ENCODE measurements at regions not wholly inside any gene's neighbourhood (a gene's known extent, or its start where the extent isn't known, plus 50 kb on each side); places are given as distances from the start of the nearest gene placed in this dataset.
"Not testable (repeated sequence)": the region's sequence is repeated elsewhere in the genome, so short reads cannot be mapped to it uniquely, and the experiment has no call there.

DNA sequence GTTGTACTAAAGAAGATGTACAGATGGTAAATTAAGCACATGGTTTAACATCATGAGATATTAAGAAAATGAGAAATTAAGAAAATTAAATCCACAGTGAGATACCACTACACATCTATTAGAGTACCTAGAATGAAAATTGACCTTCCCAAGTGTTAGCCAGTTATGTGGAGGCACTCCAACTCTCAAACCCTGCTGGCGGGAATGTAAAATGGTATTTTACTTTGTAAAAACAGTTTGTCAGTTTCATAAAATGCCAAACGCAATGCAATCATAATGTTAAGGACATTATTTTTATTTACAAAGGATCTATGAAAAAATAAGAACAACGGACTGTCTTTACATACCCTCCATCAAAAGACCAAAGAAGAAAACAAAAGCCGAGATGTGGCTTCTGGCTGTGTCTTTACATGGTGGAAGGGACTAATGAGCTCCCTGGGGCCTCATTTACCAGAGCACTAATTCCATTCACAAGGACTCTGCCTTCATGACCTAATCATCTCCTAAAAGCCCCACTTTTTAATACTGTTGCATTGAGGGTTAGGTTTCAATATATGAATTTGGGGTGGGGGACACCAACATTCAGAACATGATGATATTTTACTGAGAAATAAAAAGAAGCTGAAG is 1178.7 kb downstream of the AACS start:
- peaks cover 14% of the 10 kb centered on the region for H3K4me1 ChIP-seq (ENCODE audit: insufficient read depth, low read length)
- H3K36me3 ChIP-seq (ENCODE audit: insufficient read depth, low read length): no peaks in the 10 kb centered on the region
- H3K9ac ChIP-seq (ENCODE audit: low read depth, low read length): no peak overlapping the region
- no peaks in the 10 kb centered on the region for H3K9me3 ChIP-seq (ENCODE audit: control insufficient read depth, insufficient read depth, low read length)

DNA sequence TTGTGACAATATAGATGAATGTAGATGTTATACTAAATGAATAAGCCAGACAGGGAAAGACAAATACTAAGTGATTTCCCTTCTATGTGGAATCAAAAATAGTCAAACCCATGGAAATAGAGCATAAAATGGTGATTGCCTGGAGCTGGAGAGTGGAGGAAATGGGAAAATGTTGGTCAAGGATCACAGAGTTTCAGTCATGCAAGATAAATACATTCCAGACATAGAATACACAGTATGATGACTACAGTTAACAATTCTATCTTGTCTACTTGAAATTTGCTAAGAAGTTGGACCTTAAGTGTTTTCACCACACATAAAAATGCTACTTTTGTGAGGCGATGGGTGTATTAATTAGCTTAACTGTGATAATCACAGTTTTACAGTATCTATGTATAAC is 1182.7 kb downstream of the AACS start:
- Histone ChIP-seq H3K4me1 (ENCODE audit: insufficient read depth, low read length) (peaks cover 8% of the 10 kb centered on the region; the same call in 1 of the 2 replicates), H3K9me3 (ENCODE audit: control insufficient read depth, insufficient read depth, low read length) (no peaks in the 10 kb centered on the region), H3K36me3 (ENCODE audit: insufficient read depth, low read length) (no peaks in the 10 kb centered on the region), H3K9ac (ENCODE audit: low read depth, low read length) (no peak overlapping the region)

DNA sequence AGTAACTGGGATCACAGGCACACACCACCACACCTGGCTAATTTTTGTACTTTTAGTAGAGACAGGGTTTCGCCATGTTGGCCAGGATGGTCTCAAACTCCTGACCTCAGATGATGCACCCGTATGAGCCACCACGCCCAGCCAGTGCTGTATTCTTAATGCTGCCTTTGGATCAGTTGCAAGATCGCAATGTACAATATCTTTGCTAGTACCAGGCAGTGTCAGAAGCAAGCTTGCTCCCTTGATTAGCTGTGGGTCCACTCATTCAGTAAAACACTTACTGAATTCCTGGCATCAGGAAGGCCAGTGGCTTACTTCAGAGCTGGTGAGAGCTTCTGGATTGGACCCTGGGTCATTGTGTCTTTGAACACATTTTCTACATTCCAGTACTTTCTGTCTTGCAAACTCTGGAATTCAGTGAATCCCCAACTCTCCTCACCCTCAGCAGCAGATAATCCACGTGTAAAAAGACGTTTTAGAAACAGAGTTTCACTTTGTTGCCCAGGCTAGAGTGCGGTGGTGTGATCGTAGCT is 1183.7 kb downstream of the AACS start:
- Histone ChIP-seq H3K9me3 (ENCODE audit: control insufficient read depth, insufficient read depth, low read length) (no peaks in the 10 kb centered on the region), H3K9ac (ENCODE audit: low read depth, low read length) (no peak overlapping the region), H3K4me1 (ENCODE audit: insufficient read depth, low read length) (peaks cover 3% of the 10 kb centered on the region; the same call in 1 of the 2 replicates), H3K36me3 (ENCODE audit: insufficient read depth, low read length) (no peaks in the 10 kb centered on the region)

DNA sequence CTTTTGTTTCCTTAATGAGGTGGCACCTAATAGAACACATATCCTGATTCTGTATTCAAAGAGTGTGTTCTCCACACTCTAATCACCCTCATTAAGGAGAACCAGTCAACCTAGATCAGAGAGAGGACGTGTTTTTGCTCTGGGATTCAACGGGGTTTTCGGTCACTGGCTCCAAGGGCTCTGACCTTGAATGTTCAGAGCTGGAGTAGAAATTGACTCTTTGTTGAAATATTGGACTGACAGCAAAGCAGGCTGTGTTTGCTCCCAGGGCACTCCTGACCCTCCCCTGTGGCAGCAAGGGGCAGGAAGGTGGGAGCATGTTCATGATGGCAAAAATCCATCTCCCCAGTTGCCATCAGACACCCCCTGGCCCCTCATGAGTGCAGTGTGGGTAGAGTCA is 1193.0 kb downstream of the AACS start:
- H3K9ac ChIP-seq (ENCODE audit: low read depth, low read length): no peak overlapping the region
- no peaks in the 10 kb centered on the region for H3K36me3 ChIP-seq (ENCODE audit: insufficient read depth, low read length)

DNA sequence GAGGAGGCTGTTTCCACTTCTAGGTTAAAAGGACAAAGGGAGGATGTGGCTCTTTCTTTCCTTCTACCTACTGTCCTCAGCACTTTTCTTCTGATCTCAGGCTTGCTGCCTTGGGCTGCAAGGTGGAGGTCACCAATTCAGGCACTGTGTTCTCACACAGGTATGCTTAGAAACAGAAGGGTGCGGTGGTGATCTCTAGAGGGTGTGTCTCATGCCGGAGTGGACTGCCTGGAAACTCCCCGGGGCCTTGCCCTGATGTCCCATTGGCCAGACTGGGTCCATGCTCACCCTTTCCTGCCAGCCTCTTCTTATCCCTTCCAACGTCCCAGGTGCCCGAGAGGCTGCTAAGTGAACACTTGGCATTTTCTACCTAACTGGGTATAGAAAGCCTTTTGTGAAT is 1197.6 kb downstream of the AACS start:
- H3K36me3 ChIP-seq (ENCODE audit: insufficient read depth, low read length): no peaks in the 10 kb centered on the region
- no peaks in the 10 kb centered on the region for H3K9me3 ChIP-seq (ENCODE audit: control insufficient read depth, insufficient read depth, low read length)
- H3K4me1 ChIP-seq (ENCODE audit: insufficient read depth, low read length): no peaks in the 10 kb centered on the region
- no peak overlapping the region for H3K9ac ChIP-seq (ENCODE audit: low read depth, low read length)

More for the DNA sequence above, 1193.0 kb downstream of the AACS start:
- H3K4me1 ChIP-seq (ENCODE audit: insufficient read depth, low read length): no peaks in the 10 kb centered on the region
- no peaks in the 10 kb centered on the region for H3K9me3 ChIP-seq (ENCODE audit: control insufficient read depth, insufficient read depth, low read length)

DNA sequence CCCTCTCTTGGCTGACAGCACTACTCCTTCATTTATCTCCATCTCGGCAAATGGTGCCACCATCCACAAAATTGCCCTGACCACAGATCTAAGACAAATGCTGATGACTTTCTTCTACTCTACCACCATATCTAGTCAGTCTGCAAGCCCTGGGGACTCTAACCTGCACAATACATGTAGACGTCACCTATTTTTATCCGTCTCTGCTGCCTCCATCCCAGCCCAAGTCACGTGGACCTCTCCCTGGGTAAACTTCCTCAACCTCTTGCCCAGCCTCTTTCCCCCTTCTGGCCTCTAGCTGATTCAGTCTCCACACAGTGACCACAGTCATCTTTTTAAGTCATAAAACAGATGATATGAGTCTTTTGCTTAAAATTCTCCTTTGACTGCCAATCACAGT is 1203.0 kb downstream of the AACS start:
- Histone ChIP-seq H3K36me3 (ENCODE audit: insufficient read depth, low read length) (no peaks in the 10 kb centered on the region), H3K9ac (ENCODE audit: low read depth, low read length) (no peak overlapping the region), H3K4me1 (ENCODE audit: insufficient read depth, low read length) (no peaks in the 10 kb centered on the region), H3K9me3 (ENCODE audit: control insufficient read depth, insufficient read depth, low read length) (no peaks in the 10 kb centered on the region)

DNA sequence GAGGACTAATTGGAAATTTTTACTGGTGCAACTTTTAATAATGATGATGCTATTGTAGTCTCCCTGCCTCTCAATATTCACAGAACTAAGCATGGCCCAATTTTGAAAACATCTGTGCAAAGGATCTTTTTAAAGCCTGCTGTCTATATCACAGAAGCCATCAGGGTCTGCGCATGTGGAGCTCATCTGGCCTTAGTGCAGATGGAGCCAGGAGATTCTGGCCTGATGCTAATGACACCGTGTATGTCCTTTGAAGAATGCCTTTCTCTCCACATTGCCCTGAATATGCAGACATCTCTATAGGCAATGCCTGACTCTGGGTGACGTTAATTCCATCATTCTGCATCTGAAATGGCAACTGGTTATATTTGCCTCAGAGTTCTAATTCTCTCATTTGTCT is 1205.9 kb downstream of the AACS start:
- no peaks in the 10 kb centered on the region for H3K4me1 ChIP-seq (ENCODE audit: insufficient read depth, low read length)
- no peaks in the 10 kb centered on the region for H3K36me3 ChIP-seq (ENCODE audit: insufficient read depth, low read length)
- no peaks in the 10 kb centered on the region; the same call in 1 of the 2 replicates for H3K9me3 ChIP-seq (ENCODE audit: control insufficient read depth, insufficient read depth, low read length)
- H3K9ac ChIP-seq (ENCODE audit: low read depth, low read length): no peak overlapping the region

DNA sequence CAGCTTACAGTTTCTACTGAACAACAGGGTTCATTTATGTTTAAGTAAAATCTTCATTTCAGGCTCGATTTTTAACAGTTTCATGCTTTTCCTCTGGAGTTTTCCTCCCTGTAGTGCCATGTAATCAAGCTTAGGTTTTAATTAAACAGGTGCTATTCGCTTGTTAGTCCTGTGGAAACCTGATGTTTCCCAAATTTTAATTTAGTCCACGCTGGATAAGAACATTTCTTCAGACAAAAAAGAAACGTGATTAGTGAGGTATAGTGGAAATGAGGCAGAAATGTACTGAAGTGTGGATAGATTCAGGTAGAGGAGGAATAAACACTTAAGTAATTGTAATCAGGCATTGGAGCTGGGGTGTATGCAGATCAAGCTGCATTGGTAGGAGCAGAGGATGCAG is 1217.5 kb downstream of the AACS start:
- no peaks in the 10 kb centered on the region for H3K36me3 ChIP-seq (ENCODE audit: insufficient read depth, low read length)
- no peaks in the 10 kb centered on the region for H3K9me3 ChIP-seq (ENCODE audit: control insufficient read depth, insufficient read depth, low read length)
- H3K9ac ChIP-seq (ENCODE audit: low read depth, low read length): no peak overlapping the region
- H3K4me1 ChIP-seq (ENCODE audit: insufficient read depth, low read length): no peaks in the 10 kb centered on the region

DNA sequence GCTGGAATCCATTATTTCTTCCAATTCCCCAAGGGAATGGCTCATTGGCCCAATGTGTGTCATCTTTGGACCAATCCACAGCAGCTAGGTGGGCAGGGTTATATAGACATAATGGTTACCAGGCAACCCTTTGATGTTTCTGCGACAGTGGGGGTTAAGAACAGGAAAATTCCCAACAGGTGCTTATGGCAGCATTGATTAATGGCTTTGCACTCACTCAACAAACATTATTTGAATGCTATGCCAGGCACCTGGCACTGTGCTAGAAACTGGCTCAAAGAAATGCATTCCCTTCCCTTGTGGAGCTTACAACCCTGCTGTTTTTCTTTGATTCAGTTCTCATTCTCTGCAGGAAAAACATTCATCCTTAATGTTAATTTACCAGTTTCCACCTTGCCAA is 1221.0 kb downstream of the AACS start:
- no peak overlapping the region for H3K9ac ChIP-seq (ENCODE audit: low read depth, low read length)
- no peaks in the 10 kb centered on the region for H3K4me1 ChIP-seq (ENCODE audit: insufficient read depth, low read length)
- no peaks in the 10 kb centered on the region for H3K36me3 ChIP-seq (ENCODE audit: insufficient read depth, low read length)
- H3K9me3 ChIP-seq (ENCODE audit: control insufficient read depth, insufficient read depth, low read length): no peaks in the 10 kb centered on the region

DNA sequence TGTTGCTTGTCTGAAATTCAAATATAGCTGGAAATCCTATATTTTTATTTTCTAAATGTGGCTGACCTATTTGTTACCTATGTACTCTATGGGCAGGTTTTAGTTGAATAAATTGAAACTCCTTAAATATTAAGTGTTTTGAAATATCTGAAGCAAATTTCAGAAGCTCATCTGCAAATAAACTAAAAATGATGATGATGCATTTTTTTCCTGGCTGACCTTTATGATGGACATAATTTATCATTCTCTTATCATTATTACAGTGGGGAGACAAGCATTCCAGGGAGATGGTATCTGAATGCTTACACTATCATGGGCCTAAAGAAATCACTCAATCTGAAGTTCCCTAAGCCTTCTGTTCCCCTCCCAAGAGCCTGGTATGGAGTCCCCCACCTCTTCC is 1225.2 kb downstream of the AACS start:
- Histone ChIP-seq H3K9ac (ENCODE audit: low read depth, low read length) (no peak overlapping the region), H3K36me3 (ENCODE audit: insufficient read depth, low read length) (no peaks in the 10 kb centered on the region), H3K4me1 (ENCODE audit: insufficient read depth, low read length) (no peaks in the 10 kb centered on the region), H3K9me3 (ENCODE audit: control insufficient read depth, insufficient read depth, low read length) (no peaks in the 10 kb centered on the region; the same call in 1 of the 2 replicates)

DNA sequence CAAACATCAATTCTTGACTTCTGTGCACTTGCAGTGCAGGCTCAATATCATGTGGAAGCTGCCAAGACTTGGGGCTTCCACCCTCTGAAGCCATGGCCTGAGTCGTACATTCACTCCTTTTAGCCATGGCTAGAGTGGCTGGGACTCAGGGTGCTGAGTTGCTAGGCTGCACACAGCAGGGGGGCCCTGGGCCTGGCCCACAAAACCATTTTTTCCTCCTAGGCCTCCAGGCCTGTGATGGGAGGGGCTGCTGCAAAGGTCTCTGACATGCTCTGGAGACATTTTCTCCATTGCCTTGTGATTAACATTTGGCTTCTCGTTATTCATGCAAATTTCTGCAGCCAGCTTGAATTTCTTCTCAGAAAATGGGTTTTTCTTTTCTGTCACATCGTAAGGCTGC is 1226.8 kb downstream of the AACS start:
- not testable (repeated sequence) for H3K9me3 ChIP-seq (ENCODE audit: control insufficient read depth, insufficient read depth, low read length); H3K4me1 ChIP-seq (ENCODE audit: insufficient read depth, low read length); H3K9ac ChIP-seq (ENCODE audit: low read depth, low read length); H3K36me3 ChIP-seq (ENCODE audit: insufficient read depth, low read length)

DNA sequence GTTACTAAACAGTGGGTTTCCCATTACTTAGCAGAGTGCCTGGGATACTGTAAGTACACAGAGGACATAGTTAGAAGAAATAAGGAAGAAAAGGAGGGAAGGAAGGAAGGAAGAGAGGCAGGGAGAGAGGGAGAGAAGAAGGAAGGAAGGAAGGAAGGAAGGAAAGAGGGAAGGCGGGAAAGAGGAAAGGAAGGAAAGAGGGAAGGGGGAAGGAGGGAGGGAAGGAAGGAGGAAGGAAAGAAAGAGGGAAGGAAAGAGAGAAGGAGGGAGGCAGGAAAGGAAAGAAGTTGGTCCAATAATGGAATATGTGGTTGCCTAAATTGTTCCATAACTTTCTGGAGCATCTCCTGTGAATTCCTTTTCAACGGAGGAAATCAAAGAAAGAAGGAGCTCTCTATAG is 1230.4 kb downstream of the AACS start:
- Histone ChIP-seq H3K9me3 (ENCODE audit: control insufficient read depth, insufficient read depth, low read length) (no peaks in the 10 kb centered on the region; the same call in 1 of the 2 replicates), H3K36me3 (ENCODE audit: insufficient read depth, low read length) (no peaks in the 10 kb centered on the region), H3K4me1 (ENCODE audit: insufficient read depth, low read length) (no peaks in the 10 kb centered on the region), H3K9ac (ENCODE audit: low read depth, low read length) (no peak overlapping the region)

DNA sequence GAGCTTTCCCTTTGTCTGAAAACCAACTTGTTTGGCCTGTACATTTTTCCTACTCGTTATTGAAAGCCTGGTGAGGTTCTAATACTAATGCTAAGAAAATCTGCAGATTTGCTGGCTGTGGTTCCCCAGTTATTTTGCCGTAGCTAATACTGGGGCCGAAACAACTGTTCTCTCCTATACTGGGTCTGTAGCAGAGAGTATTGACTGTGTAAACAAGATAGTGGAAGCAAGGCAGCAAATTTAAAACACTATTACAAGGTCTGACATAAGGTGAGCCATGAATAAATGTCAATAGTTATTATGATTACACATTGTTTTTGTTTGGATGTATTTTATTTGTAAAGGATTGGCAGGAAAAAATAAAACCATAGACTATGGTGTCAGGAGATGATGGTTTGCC is 1244.0 kb downstream of the AACS start:
- Histone ChIP-seq H3K4me1 (ENCODE audit: insufficient read depth, low read length) (no peaks in the 10 kb centered on the region), H3K9me3 (ENCODE audit: control insufficient read depth, insufficient read depth, low read length) (no peaks in the 10 kb centered on the region), H3K9ac (ENCODE audit: low read depth, low read length) (no peak overlapping the region), H3K36me3 (ENCODE audit: insufficient read depth, low read length) (no peaks in the 10 kb centered on the region)

DNA sequence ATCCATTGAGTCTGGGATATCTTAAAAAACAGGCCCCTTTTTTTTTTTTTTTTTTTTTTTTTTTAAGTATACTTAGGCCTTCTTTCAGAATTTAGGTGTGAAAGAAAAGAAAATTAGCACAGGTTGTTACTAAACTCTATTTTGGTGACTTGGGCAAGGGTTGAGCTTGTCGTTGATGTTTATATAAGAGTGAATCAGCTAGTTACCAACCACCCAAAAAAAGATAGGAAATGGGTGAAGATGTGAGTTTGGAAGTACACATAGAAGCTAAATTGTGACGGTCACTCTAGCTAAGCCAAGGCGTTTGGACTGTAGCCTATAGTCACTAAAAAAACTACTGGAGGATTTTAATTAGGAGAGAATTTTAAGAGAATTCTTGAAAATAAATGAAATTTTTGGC is 1247.2 kb downstream of the AACS start:
- Histone ChIP-seq H3K4me1 (ENCODE audit: insufficient read depth, low read length) (no peaks in the 10 kb centered on the region), H3K9me3 (ENCODE audit: control insufficient read depth, insufficient read depth, low read length) (no peaks in the 10 kb centered on the region), H3K36me3 (ENCODE audit: insufficient read depth, low read length) (no peaks in the 10 kb centered on the region), H3K9ac (ENCODE audit: low read depth, low read length) (no peak overlapping the region)

DNA sequence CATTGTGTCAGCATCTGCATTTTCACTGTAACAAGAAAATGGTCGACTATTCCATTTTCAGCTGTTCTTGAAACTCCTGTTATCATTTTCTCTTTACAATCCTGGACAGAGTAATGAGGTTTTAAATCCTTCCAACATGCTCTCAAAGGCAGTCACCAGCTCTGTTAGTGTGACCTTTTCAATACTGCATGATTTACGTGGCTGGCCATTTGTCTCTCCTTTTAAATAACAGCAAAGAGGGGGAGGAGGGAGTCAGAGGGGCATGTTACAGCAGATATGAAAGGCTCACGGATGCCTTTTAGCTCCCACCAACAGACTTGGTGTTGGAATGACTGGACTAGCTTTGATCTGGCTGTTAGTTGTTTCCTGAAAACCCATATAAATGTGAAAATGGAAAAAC is 1251.2 kb downstream of the AACS start:
- Histone ChIP-seq H3K9me3 (ENCODE audit: control insufficient read depth, insufficient read depth, low read length) (no peaks in the 10 kb centered on the region), H3K4me1 (ENCODE audit: insufficient read depth, low read length) (no peaks in the 10 kb centered on the region), H3K9ac (ENCODE audit: low read depth, low read length) (no peak overlapping the region), H3K36me3 (ENCODE audit: insufficient read depth, low read length) (no peaks in the 10 kb centered on the region)

All from ES-I3 (cell line).